ENCODE measurements at regions not wholly inside any gene's neighbourhood (a gene's known extent, or its start where the extent isn't known, plus 50 kb on each side); places are given as distances from the start of the nearest gene placed in this dataset.
"Not testable (repeated sequence)": the region's sequence is repeated elsewhere in the genome, so short reads cannot be mapped to it uniquely, and the experiment has no call there.

DNA sequence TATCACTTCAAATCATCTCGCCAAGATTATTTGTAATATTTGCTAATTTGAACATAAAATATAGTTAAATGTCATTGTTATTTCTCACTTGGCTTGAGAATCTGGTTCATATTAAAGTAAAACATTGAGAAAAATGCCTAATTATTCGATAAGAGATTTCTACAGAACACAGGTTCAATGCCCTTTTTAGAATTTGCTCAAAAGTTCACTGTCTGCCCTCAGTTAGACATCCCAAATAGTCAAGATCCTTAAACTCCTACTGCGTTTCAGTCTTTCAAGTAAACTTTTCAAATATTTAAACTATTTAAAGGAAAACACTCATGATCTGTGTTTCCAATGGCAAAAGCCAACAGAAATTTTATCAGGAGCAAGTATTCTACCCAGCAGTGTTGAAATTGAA, 204.1 kb upstream of the AGTR1 start:
- DNase-seq (ENCODE audit: low read depth), result no peak

DNA sequence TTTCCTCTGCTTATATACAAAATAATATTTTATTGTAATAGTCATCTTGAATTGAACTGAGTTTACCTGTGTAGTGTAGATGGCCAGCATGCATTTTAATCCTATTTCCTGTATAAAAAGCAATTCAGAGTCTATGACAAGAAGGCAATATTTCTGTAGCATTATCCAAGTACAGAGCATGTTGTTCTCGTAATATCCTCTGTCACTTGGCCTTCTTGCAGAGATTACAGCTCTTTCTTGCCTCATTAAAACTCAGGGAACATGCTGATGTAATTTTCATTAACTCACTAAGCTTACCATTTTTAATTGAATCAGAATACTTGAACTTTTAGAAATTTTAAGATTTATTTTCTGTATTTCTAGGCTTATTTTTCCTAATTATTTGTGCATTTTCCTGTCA, 203.3 kb upstream of the AGTR1 start:
- DNase-seq (ENCODE audit: low read depth), result no peak

DNA sequence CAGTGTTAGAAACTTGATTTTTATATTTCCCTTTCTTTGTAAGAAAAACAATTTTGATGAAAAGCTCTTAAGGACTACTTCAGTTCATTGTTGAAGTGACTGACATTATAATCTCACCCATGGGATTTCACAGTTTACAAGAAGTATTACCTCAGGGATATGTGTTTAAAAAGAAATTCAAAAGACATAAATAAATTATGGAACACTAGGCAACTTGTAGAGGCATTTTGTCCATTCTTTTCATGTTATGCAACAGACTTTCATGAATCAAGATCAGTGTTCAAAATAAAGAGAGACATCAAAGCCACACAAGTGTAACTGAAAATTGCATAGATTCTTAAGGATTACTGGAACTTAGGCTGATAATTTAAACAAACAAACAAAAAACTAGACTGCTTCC, 196.8 kb upstream of the AGTR1 start:
- no peak for DNase-seq (ENCODE audit: low read depth)

DNA sequence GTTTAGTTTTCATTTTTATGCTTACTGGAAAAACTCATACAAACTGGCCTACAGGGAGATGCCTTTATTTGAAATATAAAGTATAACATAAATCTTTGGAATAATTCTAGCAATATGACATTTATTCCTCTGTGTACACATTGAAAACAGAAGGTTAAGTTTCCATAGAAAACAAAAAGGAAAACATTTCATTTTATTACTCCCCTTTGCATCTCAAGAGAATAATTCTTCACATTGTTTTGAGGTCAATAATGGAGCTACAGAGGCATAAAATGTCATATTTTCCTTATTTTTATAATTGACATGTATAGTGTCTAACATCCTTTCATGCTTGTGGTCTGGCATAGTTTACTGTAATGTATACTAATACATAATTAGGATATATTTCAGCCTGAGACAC, 187.6 kb upstream of the AGTR1 start:
- DNase-seq (ENCODE audit: low read depth), result no peak

DNA sequence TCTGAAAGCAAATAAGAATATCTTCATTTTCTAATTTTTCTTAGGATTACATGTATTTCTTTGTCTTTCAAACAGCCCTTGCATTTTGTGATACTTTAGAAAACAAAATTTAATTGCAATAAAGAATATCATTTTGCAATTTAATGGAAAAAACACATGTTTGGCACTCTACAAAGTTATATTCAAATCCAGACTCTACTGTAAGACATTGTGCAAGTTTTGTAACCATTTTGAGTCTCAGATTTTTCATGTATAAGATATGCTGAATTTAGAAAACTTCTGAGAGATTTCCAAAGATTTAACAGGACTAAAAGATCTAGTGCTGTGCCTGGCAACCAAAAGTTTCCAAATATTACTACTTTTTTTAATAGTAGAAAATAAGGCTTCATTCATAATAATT, 187.1 kb upstream of the AGTR1 start:
- no peak for DNase-seq (ENCODE audit: low read depth)

DNA sequence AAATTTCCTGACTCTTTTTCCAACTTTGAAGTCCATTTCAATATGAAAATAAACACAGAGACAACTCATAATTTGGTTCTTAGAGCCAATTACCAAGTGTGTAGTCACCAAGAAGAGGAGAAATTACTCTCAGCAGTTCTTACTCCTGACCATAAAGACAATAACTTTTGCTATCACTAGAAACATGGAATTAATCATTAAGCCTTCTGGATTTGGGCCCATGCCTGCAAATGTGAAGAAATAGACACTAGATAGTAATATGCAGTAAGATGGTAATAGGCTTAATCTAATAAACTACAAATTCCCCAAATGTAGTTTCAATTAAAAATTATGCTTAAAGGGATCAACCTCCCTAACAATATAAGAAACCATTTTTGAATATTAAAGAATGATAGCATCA, 185.1 kb upstream of the AGTR1 start:
- DNase-seq (ENCODE audit: low read depth), result no peak

DNA sequence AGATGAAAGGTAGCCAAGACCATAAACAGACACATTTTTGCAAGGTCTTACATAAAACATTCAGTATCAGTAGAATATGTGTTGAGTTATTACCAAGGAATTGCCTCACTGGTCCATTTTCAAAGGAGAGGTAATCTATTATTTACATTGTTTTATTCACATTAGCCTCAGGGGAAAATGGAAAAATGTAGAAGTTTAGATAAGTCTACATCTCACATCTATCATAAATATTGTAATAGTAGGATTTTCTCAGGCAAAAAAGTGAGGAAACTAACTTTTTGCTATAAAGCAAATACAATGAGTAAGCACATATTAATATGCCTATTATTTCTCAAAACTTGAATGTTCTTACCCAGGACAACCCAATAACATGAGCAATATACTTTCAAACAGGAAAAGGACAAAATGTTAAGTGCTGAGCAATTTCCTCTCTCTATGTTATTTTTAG, 184.6 kb upstream of the AGTR1 start:
- no peak for DNase-seq (ENCODE audit: low read depth)

DNA sequence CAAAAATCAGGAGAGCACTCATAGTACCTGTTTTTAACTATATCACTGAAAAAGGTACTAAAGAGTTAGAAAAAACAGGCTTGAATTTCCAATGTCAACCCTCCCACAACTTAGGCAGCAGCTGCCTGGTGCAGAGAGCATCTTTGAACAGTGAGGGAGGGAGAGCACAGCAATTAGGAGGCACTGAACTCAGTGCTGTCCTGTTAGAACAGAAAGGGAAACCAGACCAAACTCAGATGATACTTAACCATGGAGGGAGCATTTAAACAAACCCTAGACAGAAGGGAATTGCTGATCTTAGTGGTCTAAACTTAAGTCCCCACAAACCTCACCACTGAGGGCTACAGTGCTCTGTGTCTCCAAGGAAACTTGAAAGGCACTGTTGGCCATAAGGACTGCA, 179.2 kb upstream of the AGTR1 start:
- no peak for DNase-seq (ENCODE audit: low read depth)

DNA sequence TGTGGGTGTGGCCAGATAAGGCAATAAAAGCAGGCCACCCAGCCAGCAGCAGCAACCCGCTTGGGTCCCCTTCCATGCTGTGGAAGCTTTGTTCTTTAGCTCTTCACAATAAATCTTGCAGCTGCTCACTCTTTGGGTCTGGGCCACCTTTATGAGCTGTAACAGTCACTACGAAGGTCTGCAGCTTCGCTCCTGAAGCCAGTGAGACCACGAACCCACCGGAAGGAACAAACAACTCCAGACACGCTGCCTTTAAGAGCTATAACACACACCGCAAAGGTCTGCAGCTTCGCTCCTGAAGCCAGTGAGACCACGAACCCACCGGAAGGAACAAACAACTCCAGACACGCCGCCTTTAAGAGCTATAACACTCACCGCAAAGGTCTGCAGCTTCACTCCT, 172.1 kb upstream of the AGTR1 start:
- DNase-seq (ENCODE audit: low read depth), result not testable (repeated sequence)

DNA sequence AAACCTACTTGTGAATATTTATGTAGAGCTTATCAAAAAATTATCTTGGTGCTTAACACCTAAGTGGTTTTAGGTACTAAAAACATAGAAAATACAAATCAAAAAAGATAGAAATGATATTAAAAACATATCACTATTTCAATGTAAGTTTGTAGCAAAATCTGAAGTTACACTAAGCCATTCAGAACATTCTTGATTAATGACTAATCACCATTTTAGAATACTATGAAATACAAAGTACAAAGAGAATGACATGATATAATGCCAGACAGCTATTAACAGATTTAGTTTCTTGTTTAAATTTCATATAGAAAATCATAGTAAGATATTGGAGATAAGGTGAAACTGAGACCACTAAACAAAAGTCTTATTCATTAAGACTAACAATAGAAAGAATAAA, 169.7 kb upstream of the AGTR1 start:
- no peak for DNase-seq (ENCODE audit: low read depth)

DNA sequence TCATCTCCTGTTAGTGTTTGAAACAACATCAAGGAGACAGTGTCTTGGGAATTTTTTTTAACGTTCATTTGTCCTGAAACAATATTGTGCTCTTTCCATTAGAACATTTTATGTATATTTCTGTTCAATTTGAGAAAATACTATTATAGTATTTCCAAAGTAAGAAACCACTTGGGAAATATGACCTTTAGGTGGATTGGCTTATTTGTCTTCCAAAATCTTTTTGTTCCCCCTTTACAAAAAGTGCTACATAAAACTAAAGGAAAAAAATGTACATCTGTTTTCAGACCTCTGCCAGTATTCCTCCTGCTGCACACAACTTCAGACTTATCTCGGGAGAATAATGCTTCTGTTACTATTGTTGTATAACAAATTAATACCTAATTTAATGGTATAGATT, 165.9 kb upstream of the AGTR1 start:
- no peak for DNase-seq (ENCODE audit: low read depth)

DNA sequence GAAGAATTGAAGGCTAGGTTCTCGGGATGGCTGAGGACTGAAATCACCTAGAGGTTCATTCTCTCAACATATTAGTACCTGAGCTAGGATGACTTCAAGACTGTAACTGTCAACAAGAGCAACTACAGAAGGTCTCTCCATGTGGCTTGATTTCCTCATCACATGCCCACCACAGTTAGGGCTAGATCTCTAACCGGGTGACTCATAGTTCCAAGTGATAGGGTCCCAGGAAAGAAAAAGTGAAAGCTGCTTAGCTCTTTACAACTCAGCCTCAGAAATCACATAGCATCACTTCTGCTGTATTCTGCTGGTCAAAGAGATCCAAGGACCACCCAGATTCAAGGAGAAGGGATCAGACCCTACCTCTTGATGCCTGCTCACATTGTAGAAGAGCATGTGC, 165.4 kb upstream of the AGTR1 start:
- DNase-seq (ENCODE audit: low read depth), result no peak

DNA sequence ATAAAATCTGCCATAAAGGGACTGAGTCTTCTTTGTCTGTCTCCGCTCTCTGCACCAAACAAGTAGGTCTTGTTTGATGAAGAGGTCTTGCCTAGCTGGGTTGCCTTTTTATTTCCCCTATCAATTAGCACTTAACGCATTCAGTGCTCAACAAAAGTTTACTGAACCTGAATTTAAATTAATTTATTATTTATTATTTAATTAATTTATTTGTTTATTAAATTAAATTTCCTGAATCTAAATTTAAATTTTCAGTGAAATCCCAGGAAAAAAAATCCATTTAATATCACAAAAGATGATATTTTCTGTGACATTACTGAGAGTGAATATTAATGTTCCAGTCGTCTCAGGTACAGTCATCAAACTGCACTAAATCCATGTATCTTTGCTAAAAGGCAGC, 164.9 kb upstream of the AGTR1 start:
- DNase-seq (ENCODE audit: low read depth), result no peak

DNA sequence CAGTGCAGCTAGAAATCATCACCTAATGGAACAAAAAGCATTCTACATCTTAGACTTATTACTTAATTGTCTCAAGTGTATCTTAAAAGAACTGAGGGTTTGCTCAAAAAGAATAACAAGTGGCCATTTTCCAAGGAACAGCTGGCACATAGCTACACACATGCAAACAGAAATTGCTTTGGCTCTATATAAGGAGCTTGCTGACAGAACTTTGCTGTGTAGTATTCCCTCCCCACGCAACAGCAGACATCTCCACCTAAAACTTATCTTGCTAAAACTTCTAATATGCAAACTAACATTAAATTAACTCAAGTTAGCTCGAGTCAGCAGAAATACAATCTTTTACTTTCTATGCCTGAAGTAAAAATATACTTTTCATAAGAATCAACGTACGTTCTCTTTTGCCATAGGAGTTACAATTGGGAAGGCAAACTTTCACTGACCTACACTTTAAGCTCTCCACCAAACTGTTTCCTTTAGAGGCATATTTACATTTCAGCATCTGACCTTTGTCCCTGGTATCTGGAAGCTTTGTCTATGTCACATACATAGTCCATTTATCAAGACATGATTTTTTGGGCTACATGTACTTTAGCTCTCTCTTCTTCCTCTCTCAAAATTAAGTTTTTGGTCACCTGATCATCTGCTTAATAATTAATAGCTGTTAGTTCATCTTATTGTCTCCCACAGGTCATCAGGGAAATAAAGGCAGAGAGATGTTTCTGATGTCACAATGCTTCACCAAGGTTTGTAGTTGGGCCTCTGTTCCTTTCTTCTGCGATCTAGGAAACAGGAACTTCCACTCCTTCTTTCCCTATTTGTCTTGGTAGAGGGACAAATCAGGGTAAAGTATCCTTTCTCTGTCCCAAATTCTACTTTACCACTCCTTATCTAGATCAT, 163.4 kb upstream of the AGTR1 start:
- DNase-seq (ENCODE audit: low read depth), result no peak

DNA sequence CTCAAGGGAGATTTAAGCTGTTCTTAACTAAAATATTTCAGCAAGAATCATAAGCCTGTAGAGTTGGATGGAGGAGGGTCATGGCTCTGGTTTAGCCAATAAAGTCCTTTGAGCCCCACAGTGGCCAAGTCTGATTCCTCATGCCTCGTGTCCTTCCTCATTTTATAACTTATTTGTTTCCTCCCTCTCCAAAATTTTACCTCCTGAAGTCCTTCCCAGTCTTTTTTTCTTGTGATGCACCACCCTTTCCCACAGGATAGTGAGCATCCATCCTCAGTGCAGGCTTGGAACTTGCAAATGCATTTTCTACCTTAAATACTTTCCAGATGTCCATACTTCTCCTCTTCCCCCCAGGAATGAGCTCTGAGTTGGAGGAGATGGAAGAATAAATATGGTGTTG, 162.7 kb upstream of the AGTR1 start:
- no peak for DNase-seq (ENCODE audit: low read depth)

DNA sequence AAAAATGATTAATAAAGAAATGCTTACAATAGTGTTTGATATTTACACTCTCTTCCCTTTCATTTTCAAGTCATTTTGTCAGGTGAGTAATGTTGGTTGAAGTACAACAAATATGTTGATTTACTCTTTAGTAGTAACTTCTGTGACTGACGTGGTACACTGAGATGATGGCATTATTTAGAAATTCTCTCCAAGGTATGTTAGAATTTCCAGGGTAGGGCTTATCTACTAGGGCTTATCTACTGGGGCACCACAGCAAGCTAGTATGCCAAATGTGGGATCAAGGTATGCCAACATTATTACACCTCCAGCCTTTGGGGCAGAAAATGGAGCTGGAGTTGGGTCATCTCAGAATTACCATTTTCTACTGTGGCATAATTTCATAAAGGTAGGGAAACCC, 157.4 kb upstream of the AGTR1 start:
- DNase-seq (ENCODE audit: low read depth), result no peak

DNA sequence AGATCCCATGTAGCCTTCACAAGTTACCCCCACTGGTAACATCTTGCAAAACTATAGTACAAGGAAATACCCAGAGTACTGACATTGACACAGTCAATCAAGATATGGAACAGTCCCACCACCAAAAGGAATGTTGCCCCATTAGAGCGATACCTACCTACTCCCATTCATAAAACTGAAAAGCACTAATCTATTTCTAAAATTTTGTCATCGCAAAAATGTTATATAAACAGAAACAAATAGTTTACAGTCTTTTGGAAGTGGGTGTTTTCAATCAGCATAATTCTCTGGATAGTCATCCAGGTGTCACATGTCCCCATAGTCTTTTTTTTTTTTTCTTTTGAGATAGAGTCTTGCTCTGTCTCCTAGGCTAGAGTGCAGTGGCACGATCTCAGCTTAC, 156.9 kb upstream of the AGTR1 start:
- no peak for DNase-seq (ENCODE audit: low read depth)

DNA sequence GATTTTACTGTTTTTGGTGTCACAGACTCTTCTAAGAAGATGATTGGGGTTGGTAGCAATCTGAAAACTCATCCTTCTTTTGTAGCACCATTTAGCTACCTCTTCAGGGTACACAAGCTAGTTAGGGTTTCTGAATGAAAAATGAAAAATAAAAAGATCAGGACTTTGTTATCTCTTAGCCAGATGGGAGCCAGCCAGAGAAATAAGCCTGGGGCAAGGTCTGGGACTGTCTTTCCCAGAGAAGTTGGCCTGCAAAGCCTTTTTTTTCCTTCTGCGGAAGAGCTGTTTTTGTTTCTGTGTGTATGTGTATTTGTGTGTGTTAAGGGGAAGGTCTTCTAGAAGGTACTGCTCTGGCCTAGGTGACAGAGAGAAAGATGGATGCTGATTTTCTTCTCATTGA, 150.7 kb upstream of the AGTR1 start:
- no peak for DNase-seq (ENCODE audit: low read depth)

DNA sequence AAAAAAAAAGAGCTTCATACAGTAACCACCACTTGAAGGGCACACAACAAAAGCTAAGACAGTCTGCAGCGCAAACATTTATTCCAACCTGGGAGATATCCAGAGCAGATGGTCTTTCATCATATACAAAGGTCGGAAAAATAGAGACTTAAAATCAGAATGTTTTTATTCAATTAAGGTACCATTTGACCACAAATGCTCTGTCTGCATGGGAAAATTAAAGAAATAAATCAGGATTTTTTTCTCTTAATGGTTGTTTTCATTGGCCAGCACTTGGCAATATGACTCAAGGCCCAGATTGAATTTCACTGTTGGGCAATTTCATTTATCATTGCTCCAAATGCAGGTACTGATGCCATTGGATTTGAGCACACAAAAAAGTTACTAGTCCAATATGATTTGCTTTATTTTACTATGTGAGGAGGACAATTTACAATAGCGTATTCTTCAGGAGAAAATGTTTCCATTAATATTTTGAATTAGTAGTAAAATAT, 145.9 kb upstream of the AGTR1 start:
- peak; percentile 22 for DNase-seq (ENCODE audit: low read depth)

DNA sequence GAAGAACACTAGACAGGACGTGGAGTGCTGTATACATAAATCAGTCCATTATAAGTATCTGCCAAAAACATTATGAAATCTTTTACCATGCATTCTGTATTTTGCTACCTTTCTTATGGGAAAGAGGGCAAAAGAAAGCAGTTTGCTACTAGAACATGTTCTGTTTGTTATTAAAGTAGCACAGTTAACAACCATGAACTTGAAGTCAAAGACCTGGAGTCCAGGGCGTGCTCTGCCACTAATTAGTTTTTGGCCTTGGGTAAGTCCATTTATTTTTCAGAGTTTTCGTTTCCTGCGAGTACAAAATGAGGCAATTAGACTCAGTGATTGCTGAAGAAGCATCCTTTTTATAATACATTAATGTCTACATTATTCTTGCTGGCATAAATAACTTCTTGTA, 143.3 kb upstream of the AGTR1 start:
- no peak for DNase-seq (ENCODE audit: low read depth)

DNA sequence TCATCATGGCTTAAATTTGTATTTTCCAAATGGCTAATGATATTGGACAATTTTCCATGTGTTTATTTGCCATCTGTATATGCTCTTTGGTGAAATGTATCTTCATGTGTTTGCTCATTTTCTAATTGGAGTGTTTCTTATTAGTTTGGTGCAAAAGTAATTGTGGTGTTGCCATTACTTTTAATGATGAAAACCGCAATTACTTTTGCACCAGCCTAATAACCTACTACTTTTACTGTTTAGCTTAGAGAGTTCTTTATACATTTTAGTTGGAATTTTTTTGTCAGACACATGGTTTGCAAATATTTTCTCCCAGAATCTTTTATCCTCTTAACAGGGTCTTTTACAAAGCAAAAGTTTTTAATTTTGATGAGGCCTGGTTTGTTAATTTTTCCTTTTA, 141.0 kb upstream of the AGTR1 start:
- DNase-seq (ENCODE audit: low read depth), result no peak

DNA sequence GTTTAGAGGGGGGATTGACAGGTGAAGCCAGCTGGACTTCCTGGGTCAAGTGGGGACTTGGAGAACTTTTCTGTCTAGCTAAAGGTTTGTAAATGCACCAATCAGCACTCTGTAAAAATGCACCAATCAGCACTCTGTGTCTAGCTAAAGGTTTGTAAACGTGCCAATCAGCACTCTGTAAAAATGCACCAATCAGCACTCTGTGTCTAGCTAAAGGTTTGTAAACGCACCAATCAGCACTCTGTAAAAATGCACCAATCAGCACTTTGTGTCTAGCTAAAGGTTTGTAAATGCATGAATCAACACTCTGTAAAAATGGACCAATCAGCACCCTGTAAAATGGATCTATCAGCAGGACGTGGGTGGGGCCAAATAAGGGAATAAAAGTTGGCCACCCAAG, 120.1 kb upstream of the AGTR1 start:
- DNase-seq (ENCODE audit: low read depth), result not testable (repeated sequence)

DNA sequence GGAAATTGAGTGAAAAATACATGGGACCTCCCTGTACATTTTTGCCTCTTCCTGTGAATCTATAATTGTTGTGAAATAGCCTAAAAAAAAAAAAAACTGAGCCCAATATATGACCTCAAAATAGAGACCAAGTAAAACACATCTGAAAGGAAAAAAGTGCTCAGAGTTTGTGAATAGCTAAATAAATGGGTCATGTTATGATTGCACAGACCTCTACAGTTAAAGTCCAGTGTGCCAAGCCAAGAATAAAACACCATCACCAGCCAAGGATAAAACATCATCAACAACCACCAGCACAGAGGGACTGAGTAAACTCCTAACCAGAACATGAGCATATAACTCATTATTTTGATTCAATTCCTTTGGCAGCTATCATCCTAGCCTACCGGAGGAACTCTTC, 115.6 kb upstream of the AGTR1 start:
- DNase-seq (ENCODE audit: low read depth), result peak; percentile 73

DNA sequence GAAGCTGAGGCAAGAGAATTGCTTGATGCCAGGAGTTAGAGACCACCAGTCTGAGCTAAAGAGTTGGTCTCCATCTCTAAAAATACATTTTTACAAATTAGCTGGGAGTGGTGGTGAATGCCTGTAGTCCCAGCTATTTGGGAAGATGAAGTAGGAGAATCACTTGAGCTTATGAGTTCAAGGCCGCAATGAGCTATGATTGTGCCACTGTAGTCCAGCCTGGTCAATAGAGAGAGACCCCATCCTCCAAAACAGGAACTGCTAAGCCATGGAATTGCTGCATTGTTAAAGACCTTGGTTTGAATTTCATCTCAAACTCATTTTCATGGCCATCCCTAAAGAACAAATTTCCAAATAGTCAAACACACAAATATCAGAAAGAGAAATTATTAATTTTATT, 113.9 kb upstream of the AGTR1 start:
- no peak for DNase-seq (ENCODE audit: low read depth)

Data from stromal cell of bone marrow (primary cell).